HCT116 (cell line): ENCODE measurements at regions not wholly inside any gene's neighbourhood (a gene's known extent, or its start where the extent isn't known, plus 50 kb on each side); places are given as distances from the start of the nearest gene placed in this dataset.

Experiments used
- ATAC-seq: fragments of 200-7000 bp; cut with Tn5 transposase; 2 replicates; pipeline ENCODE4 v1.9.1; 2020; ENCODE audit warnings: mild to moderate bottlenecking, moderate library complexity
- BruUV-seq: library from RNA; stranded (reverse); fragments of 400-500 nt; replicated peaks from 2 replicates; lab custom pipeline; 2021; lab: Mats Ljungman, UMichigan
- CTCF ChIA-PET: fragments of 300-600 bp; sonication (Branson Sonifier 250); formaldehyde crosslinking; loops from one replicate; lab custom pipeline; 2021; ENCODE audit warnings: antibody characterized with exemption; lab: Charles Lee
- POLR2A ChIA-PET: fragments of 300-600, 350-600 bp; sonication (Branson Sonifier 250); formaldehyde crosslinking; loops from one replicate; lab custom pipeline; 2021; ENCODE audit warnings: antibody characterized with exemption; lab: Charles Lee
- RAD21 ChIA-PET, 2 experiments: fragments of 300-600 bp; sonication (Branson Sonifier 250); formaldehyde crosslinking; loops; one replicate each; lab custom pipeline; 2023; ENCODE audit warnings: low total read pairs in 2 of 2; ENCODE audit not compliant: uncharacterized antibody in 2 of 2, unreplicated experiment in 2 of 2, low non-redundant PET in 1 of 2; lab: Charles Lee
- DNase-seq: peaks from one replicate; pipeline ENCODE4 v3.0.0-alpha.2; 2010; ENCODE audit warnings: low read depth, low spot score
- H2AFZ ChIP-seq: fragments of 200-600 bp; shearing (Covaris generic), sonication (generic); 2 replicates; pipeline ENCODE4 v1.6.1; 2017; ENCODE audit warnings: low read depth, mixed run types, mixed read lengths, antibody characterized with exemption, low read length; ENCODE audit not compliant: poor library complexity, severe bottlenecking
- H3K27ac ChIP-seq: 2 replicates; pipeline ENCODE4 v1.5.1; 2012; ENCODE audit warnings: low read depth, low read length
- H3K27me3 ChIP-seq: fragments of 200-600 bp; sonication (generic); 2 replicates; pipeline ENCODE4 v1.6.1; 2016; ENCODE audit warnings: mixed run types, low read length, mixed read lengths; ENCODE audit not compliant: insufficient read depth
- H3K36me3 ChIP-seq, 2 experiments: fragments of 200-500 bp in 1 of 2; fragments of 200-600 bp in 1 of 2; sonication (Bioruptor generic) in 1 of 2; sonication (generic) in 1 of 2; 2 replicates each; pipeline versions ENCODE4 v1.5.1 to v1.6.1; 2014 to 2016; ENCODE audit warnings: low read length in 2 of 2, inconsistent platforms in 1 of 2, mixed read lengths in 1 of 2, mixed run types in 1 of 2; ENCODE audit not compliant: insufficient read depth in 2 of 2, control insufficient read depth in 1 of 2
- H3K4me1 ChIP-seq, 2 experiments: fragments of 200-600 bp in 1 of 2; sonication (generic) in 1 of 2; 2 replicates each; pipeline versions ENCODE4 v1.5.1 to v1.6.1; 2012 to 2017; ENCODE audit warnings: low read length in 2 of 2, inconsistent platforms in 1 of 2, mild to moderate bottlenecking in 1 of 2, mixed read lengths in 1 of 2, mixed run types in 1 of 2, moderate library complexity in 1 of 2; ENCODE audit not compliant: insufficient read depth in 2 of 2, control insufficient read depth in 1 of 2
- H3K4me2 ChIP-seq: fragments of 200-600 bp; sonication (generic); 2 replicates; pipeline ENCODE4 v1.6.1; 2017; ENCODE audit warnings: mixed run types, low read length, mixed read lengths
- H3K4me3 ChIP-seq, 2 experiments: fragments of 200-600 bp in 1 of 2; sonication (generic) in 1 of 2; replicated peaks in 1 of 2; 2 replicates each; pipeline ENCODE4 v1.5.1; 2011 to 2016; ENCODE audit warnings: low read length in 2 of 2, control low read depth in 1 of 2, low read depth in 1 of 2, mild to moderate bottlenecking in 1 of 2, mixed read lengths in 1 of 2, mixed run types in 1 of 2
- H3K79me2 ChIP-seq: fragments of 200-600 bp; sonication (generic); 2 replicates; pipeline ENCODE4 v1.6.1; 2017; ENCODE audit warnings: mild to moderate bottlenecking, mixed run types, low read length, moderate library complexity, mixed read lengths; ENCODE audit not compliant: insufficient read depth
- H3K9ac ChIP-seq: fragments of 200-600 bp; sonication (generic); 2 replicates; pipeline ENCODE4 v1.6.1; 2016; ENCODE audit warnings: low read length, mixed read lengths
- H3K9me2 ChIP-seq: fragments of 200-600 bp; sonication (generic), shearing (Covaris generic); 2 replicates; pipeline ENCODE4 v1.6.1; 2017; ENCODE audit warnings: mixed run types, mild to moderate bottlenecking, moderate library complexity; ENCODE audit not compliant: insufficient read depth
- H3K9me3 ChIP-seq, 2 experiments: fragments of 200-500 bp in 1 of 2; fragments of 200-600 bp in 1 of 2; sonication (Bioruptor generic) in 1 of 2; sonication (generic) in 1 of 2; 2 replicates each; pipeline ENCODE4 v1.6.1; 2014 to 2017; ENCODE audit warnings: low read length in 2 of 2, mixed read lengths in 2 of 2, inconsistent platforms in 1 of 2, low read depth in 1 of 2, mild to moderate bottlenecking in 1 of 2, mixed run types in 1 of 2, moderate library complexity in 1 of 2; ENCODE audit not compliant: control insufficient read depth in 1 of 2, insufficient read depth in 1 of 2
- H4K20me1 ChIP-seq: fragments of 200-600 bp; sonication (generic), shearing (Covaris generic); 2 replicates; pipeline ENCODE4 v1.6.1; 2017; ENCODE audit warnings: mixed run types, mild to moderate bottlenecking, moderate library complexity; ENCODE audit not compliant: insufficient read depth
- CBX3 ChIP-seq: IDR thresholded peaks from 2 replicates; pipeline ENCODE4 v1.6.1; 2012; ENCODE audit warnings: low read depth
- EZH2phosphoT487 ChIP-seq: fragments of 200-600 bp; IDR thresholded peaks from 2 replicates; pipeline ENCODE4 v1.6.1; 2018; ENCODE audit warnings: antibody characterized with exemption, borderline replicate concordance
- POLR2AphosphoS5 ChIP-seq: IDR thresholded peaks from 2 replicates; pipeline ENCODE4 v1.6.1; 2011; ENCODE audit warnings: mild to moderate bottlenecking, low read depth, low read length, moderate library complexity
- SIN3A ChIP-seq: IDR thresholded peaks from 2 replicates; pipeline ENCODE4 v1.6.1; 2012; ENCODE audit warnings: low read depth
- TCF7L2 ChIP-seq: IDR thresholded peaks from 2 replicates; pipeline ENCODE4 v1.7.0; 2011; ENCODE audit warnings: borderline replicate concordance, inconsistent platforms; ENCODE audit not compliant: insufficient read depth, insufficient read length; ENCODE audit errors: extremely low read depth
- YY1 ChIP-seq: IDR thresholded peaks from 2 replicates; pipeline ENCODE4 v1.6.1; 2011; ENCODE audit warnings: low read length, low read depth, moderate library complexity, mild to moderate bottlenecking; ENCODE audit not compliant: insufficient replicate concordance; ENCODE audit errors: extremely low read depth
- intact Hi-C: fragments of 100-400 bp; cut with micrococcal nuclease; formaldehyde crosslinking; loops from 2 replicates; pipeline ENCODE4 v1.10.0; 2022
- TF ChIP-seq, protein P1 (sequence below): IDR thresholded peaks from 2 replicates; pipeline ENCODE4 v1.6.1; 2011; ENCODE audit warnings: mild to moderate bottlenecking, low read length, moderate library complexity; ENCODE audit not compliant: insufficient replicate concordance; ENCODE audit errors: extremely low read depth
- TF ChIP-seq, protein P2 (sequence below): IDR thresholded peaks from 2 replicates; pipeline ENCODE4 v1.6.1; 2012

DNA sequence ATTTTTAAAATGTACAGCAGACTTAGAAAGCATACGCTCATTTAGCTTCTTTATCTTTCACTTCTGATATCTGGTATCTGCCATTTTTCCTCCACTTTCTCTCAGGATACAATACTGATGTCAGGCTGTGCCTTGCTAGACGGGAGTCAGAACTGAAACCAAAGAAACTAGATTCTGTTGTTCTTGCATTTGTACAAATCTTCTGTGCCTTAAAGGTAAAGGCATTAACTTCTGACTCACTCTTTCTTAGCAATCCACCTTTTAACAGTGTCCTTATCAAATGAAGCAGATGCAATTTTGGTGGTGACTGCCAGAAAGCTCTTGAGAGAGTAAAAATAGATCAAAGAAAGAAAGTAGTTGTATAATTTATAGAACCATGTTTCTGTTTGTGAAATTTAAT lies 370.4 kb downstream of the PCDH20 start:
- TF ChIP-seq, protein P1, sequence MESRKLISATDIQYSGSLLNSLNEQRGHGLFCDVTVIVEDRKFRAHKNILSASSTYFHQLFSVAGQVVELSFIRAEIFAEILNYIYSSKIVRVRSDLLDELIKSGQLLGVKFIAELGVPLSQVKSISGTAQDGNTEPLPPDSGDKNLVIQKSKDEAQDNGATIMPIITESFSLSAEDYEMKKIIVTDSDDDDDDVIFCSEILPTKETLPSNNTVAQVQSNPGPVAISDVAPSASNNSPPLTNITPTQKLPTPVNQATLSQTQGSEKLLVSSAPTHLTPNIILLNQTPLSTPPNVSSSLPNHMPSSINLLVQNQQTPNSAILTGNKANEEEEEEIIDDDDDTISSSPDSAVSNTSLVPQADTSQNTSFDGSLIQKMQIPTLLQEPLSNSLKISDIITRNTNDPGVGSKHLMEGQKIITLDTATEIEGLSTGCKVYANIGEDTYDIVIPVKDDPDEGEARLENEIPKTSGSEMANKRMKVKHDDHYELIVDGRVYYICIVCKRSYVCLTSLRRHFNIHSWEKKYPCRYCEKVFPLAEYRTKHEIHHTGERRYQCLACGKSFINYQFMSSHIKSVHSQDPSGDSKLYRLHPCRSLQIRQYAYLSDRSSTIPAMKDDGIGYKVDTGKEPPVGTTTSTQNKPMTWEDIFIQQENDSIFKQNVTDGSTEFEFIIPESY: no peak
- TF ChIP-seq YY1 (no peak), SIN3A (no peak), POLR2AphosphoS5 (no peak), CBX3 (no peak), EZH2phosphoT487 (no peak), TCF7L2 (no peak)
- TF ChIP-seq, protein P2, sequence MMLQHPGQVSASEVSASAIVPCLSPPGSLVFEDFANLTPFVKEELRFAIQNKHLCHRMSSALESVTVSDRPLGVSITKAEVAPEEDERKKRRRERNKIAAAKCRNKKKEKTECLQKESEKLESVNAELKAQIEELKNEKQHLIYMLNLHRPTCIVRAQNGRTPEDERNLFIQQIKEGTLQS: no peak

More for the DNA sequence above, 370.4 kb downstream of the PCDH20 start:
- no peak overlapping the region for H3K4me3 ChIP-seq
- H3K36me3 ChIP-seq: no peaks in the 10 kb centered on the region
- intact Hi-C loops: no loop called here
- H2AFZ ChIP-seq: no peak overlapping the region
- ChIA-PET POLR2A (no interaction called here), RAD21 (no interaction called here), CTCF (no interaction called here)
- no peaks in the 10 kb centered on the region for H4K20me1 ChIP-seq
- H3K9me3 ChIP-seq: no peaks in the 10 kb centered on the region
- H3K4me1 ChIP-seq: no peaks in the 10 kb centered on the region
- no peak overlapping the region for H3K4me2 ChIP-seq
- H3K9ac ChIP-seq: no peak overlapping the region
- DNase-seq (no peak), ATAC-seq (no peak)
- BruUV-seq: no TSS peak
- no peaks in the 10 kb centered on the region for H3K9me2 ChIP-seq
- H3K79me2 ChIP-seq: no peaks in the 10 kb centered on the region
- H3K27me3 ChIP-seq: no peaks in the 10 kb centered on the region
- no peak overlapping the region for H3K27ac ChIP-seq
